ENCODE measurements at regions not wholly inside any gene's neighbourhood (a gene's known extent, or its start where the extent isn't known, plus 50 kb on each side); places are given as distances from the start of the nearest gene placed in this dataset.

GRCh38 chr3:166759736-166760513, 620.2 kb downstream of the ZBBX start:
- TF ChIP-seq CTCF (conservative IDR thresholded peaks at IDR 0.05 in 1 of 2, IDR thresholded peaks at IDR 0.05 in 1 of 2; ENCODE audit: low read depth in 1 of 2, low read length in 2 of 2): no peak
- TF ChIP-seq EZH2 (IDR thresholded peaks at IDR 0.05; ENCODE audit: low read length, missing control alignments): no peak
- DNase-seq (ENCODE audit: low read depth in 2 of 2): no peak
- no peaks in the 10 kb centered on the region for H3K27me3 ChIP-seq (ENCODE audit: control insufficient read depth, insufficient read depth, low read length)

DNA sequence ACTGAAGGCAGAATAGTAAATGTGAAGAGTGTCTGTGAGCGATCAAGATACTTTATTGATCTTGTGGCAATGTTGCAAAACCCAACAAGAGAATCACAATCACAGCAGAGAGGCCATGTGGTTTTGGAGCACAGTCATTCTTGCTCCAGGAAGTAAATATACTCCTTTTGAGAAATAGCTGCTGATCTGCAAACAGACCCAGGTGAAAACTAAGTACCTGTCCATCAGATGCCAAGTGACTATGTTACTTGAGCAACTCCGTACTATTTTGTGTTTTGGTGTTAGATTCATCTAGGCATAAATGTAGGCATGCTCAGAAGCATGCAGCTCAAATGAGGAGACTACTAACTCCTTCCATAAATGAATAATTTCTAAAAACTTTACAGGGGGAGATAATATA, 627.9 kb downstream of the ZBBX start:
- no peak overlapping the region for H3K4me3 ChIP-seq (replicated peaks in 1 of 4; ENCODE audit: control extremely low read depth in 1 of 4, insufficient read depth in 1 of 4, low read depth in 3 of 4, low read length in 4 of 4)
- H3K79me2 ChIP-seq (ENCODE audit: control insufficient read depth, insufficient read depth, low read length): no peaks in the 10 kb centered on the region
- no peaks in the 10 kb centered on the region for H3K9me3 ChIP-seq (ENCODE audit: control insufficient read depth, insufficient read depth, low read depth, low read length)
- H4K20me1 ChIP-seq (ENCODE audit: control insufficient read depth, extremely low read depth, insufficient read depth, low read length): no peaks in the 10 kb centered on the region
- no peak overlapping the region for H3K27ac ChIP-seq (ENCODE audit: insufficient read depth, low read length)
- no peaks in the 10 kb centered on the region for H3K36me3 ChIP-seq (ENCODE audit: control insufficient read depth, insufficient read depth, low read length)
- DNase-seq (ENCODE audit: low read depth in 2 of 2): no peak
- H2AFZ ChIP-seq (ENCODE audit: low read length): no peak overlapping the region
- no peak overlapping the region for H3K4me2 ChIP-seq (ENCODE audit: extremely low read depth, insufficient read depth, low read length)
- no peak overlapping the region for H3K9ac ChIP-seq (ENCODE audit: insufficient read depth, low read length)
- TF ChIP-seq EZH2 (IDR thresholded peaks at IDR 0.05; ENCODE audit: low read length, missing control alignments) (no peak), CTCF (conservative IDR thresholded peaks at IDR 0.05 in 1 of 2, IDR thresholded peaks at IDR 0.05 in 1 of 2; ENCODE audit: low read depth in 1 of 2, low read length in 2 of 2) (no peak)
- H3K27me3 ChIP-seq (ENCODE audit: control insufficient read depth, insufficient read depth, low read length): no peaks in the 10 kb centered on the region
- no peaks in the 10 kb centered on the region for H3K4me1 ChIP-seq (ENCODE audit: control insufficient read depth, extremely low read depth, insufficient read depth, low read length)

More at GRCh38 chr3:166759736-166760513, 620.2 kb downstream of the ZBBX start:
- Histone ChIP-seq H3K4me3 (replicated peaks in 1 of 4; ENCODE audit: control extremely low read depth in 1 of 4, insufficient read depth in 1 of 4, low read depth in 3 of 4, low read length in 4 of 4) (no peak overlapping the region), H3K9me3 (ENCODE audit: control insufficient read depth, insufficient read depth, low read depth, low read length) (no peaks in the 10 kb centered on the region), H3K4me1 (ENCODE audit: control insufficient read depth, extremely low read depth, insufficient read depth, low read length) (no peaks in the 10 kb centered on the region), H4K20me1 (ENCODE audit: control insufficient read depth, extremely low read depth, insufficient read depth, low read length) (no peaks in the 10 kb centered on the region), H3K9ac (ENCODE audit: insufficient read depth, low read length) (no peak overlapping the region), H3K79me2 (ENCODE audit: control insufficient read depth, insufficient read depth, low read length) (no peaks in the 10 kb centered on the region), H3K27ac (ENCODE audit: insufficient read depth, low read length) (no peak overlapping the region), H3K36me3 (ENCODE audit: control insufficient read depth, insufficient read depth, low read length) (no peaks in the 10 kb centered on the region), H2AFZ (ENCODE audit: low read length) (no peak overlapping the region), H3K4me2 (ENCODE audit: extremely low read depth, insufficient read depth, low read length) (no peak overlapping the region)

GRCh38 chr3:166743481-166744134, 636.5 kb downstream of the ZBBX start:
- no peak overlapping the region for H3K27ac ChIP-seq (ENCODE audit: insufficient read depth, low read length)

More at GRCh38 chr3:166743481-166744134, 636.5 kb downstream of the ZBBX start:
- no peaks in the 10 kb centered on the region for H3K36me3 ChIP-seq (ENCODE audit: control insufficient read depth, insufficient read depth, low read length)
- no peak overlapping the region for H2AFZ ChIP-seq (ENCODE audit: low read length)
- H3K27me3 ChIP-seq (ENCODE audit: control insufficient read depth, insufficient read depth, low read length): no peaks in the 10 kb centered on the region
- no peak overlapping the region for H3K9ac ChIP-seq (ENCODE audit: insufficient read depth, low read length)
- H3K4me3 ChIP-seq (replicated peaks in 1 of 4; ENCODE audit: control extremely low read depth in 1 of 4, insufficient read depth in 1 of 4, low read depth in 3 of 4, low read length in 4 of 4): no peak overlapping the region
- H3K4me1 ChIP-seq (ENCODE audit: control insufficient read depth, extremely low read depth, insufficient read depth, low read length): no peaks in the 10 kb centered on the region
- H3K4me2 ChIP-seq (ENCODE audit: extremely low read depth, insufficient read depth, low read length): no peak overlapping the region
- H3K79me2 ChIP-seq (ENCODE audit: control insufficient read depth, insufficient read depth, low read length): no peaks in the 10 kb centered on the region
- TF ChIP-seq EZH2 (IDR thresholded peaks at IDR 0.05; ENCODE audit: low read length, missing control alignments) (no peak), CTCF (conservative IDR thresholded peaks at IDR 0.05 in 1 of 2, IDR thresholded peaks at IDR 0.05 in 1 of 2; ENCODE audit: low read depth in 1 of 2, low read length in 2 of 2) (no peak)
- no peak for DNase-seq (ENCODE audit: low read depth in 2 of 2)
- H3K9me3 ChIP-seq (ENCODE audit: control insufficient read depth, insufficient read depth, low read depth, low read length): no peaks in the 10 kb centered on the region
- no peaks in the 10 kb centered on the region for H4K20me1 ChIP-seq (ENCODE audit: control insufficient read depth, extremely low read depth, insufficient read depth, low read length)
